ENCODE measurements at regions not wholly inside any gene's neighbourhood (a gene's known extent, or its start where the extent isn't known, plus 50 kb on each side); places are given as distances from the start of the nearest gene placed in this dataset.
"Not testable (repeated sequence)": the region's sequence is repeated elsewhere in the genome, so short reads cannot be mapped to it uniquely, and the experiment has no call there.

- Histone ChIP-seq H3K27me3 (ENCODE audit: control insufficient read depth in 2 of 2, insufficient read depth in 1 of 2, low read length in 1 of 2) (no peaks in the 10 kb centered on the region), H3K36me3 (ENCODE audit: control insufficient read depth in 2 of 2, insufficient read depth in 2 of 2, low read length in 1 of 2) (no peaks in the 10 kb centered on the region), H3K9me3 (ENCODE audit: control insufficient read depth in 2 of 2, insufficient read depth in 1 of 2, low read length in 1 of 2) (peaks cover 2 to 37% of the 10 kb centered on the region in 2 donors), H3K4me3 (ENCODE audit: low read length in 2 of 2) (no peak overlapping the region), H3K27ac (ENCODE audit: low read depth in 1 of 2, low read length in 1 of 2) (no peak overlapping the region), H3K4me1 (ENCODE audit: control insufficient read depth in 2 of 2, insufficient read depth in 2 of 2, low read length in 2 of 2) (no peaks in the 10 kb centered on the region)
- WGBS: 92% methylated on average over 16 of the region's 16 CpGs
- DNase-seq (ENCODE audit: low read depth in 6 of 9, low spot score in 9 of 9): no peak
These were observed 486.7 kb upstream of the SALL3 start for GRCh38 chr18:78492813-78493371.

DNA sequence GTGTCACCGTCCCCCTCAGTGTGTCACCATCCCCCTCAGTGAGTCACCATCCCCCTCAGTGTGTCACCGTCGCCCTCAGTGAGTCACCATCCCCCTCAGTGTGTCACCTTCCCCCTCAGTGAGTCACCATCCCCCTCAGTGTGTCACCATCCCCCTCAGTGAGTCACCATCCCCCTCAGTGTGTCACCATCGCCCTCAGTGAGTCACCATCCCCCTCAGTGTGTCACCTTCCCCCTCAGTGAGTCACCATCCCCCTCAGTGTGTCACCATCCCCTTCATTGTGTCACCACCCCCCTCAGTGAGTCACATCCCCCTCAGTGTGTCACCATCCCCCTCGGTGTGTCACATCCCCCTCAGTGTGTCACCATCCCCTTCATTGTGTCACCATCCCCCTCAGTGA is 486.1 kb upstream of the SALL3 start:
- not testable (repeated sequence) for H3K4me1 ChIP-seq (ENCODE audit: control insufficient read depth in 2 of 2, insufficient read depth in 2 of 2, low read length in 2 of 2); DNase-seq (ENCODE audit: low read depth in 6 of 9, low spot score in 9 of 9); H3K27me3 ChIP-seq (ENCODE audit: control insufficient read depth in 2 of 2, insufficient read depth in 1 of 2, low read length in 1 of 2); H3K4me3 ChIP-seq (ENCODE audit: low read length in 2 of 2); H3K36me3 ChIP-seq (ENCODE audit: control insufficient read depth in 2 of 2, insufficient read depth in 2 of 2, low read length in 1 of 2); H3K27ac ChIP-seq (ENCODE audit: low read depth in 1 of 2, low read length in 1 of 2)
- peaks cover 2 to 42% of the 10 kb centered on the region in 2 donors for H3K9me3 ChIP-seq (ENCODE audit: control insufficient read depth in 2 of 2, insufficient read depth in 1 of 2, low read length in 1 of 2)
- WGBS: 49% methylated on average over 5 of the region's 5 CpGs

GRCh38 chr18:78494204-78495085 is 485.2 kb upstream of the SALL3 start:
- H3K4me1 ChIP-seq (ENCODE audit: control insufficient read depth in 2 of 2, insufficient read depth in 2 of 2, low read length in 2 of 2): no peaks in the 10 kb centered on the region
- no peak overlapping the region for H3K4me3 ChIP-seq (ENCODE audit: low read length in 2 of 2)
- peaks cover 2 to 42% of the 10 kb centered on the region in 2 donors for H3K9me3 ChIP-seq (ENCODE audit: control insufficient read depth in 2 of 2, insufficient read depth in 1 of 2, low read length in 1 of 2)
- no peak overlapping the region for H3K27ac ChIP-seq (ENCODE audit: low read depth in 1 of 2, low read length in 1 of 2)
- H3K27me3 ChIP-seq (ENCODE audit: control insufficient read depth in 2 of 2, insufficient read depth in 1 of 2, low read length in 1 of 2): no peaks in the 10 kb centered on the region
- H3K36me3 ChIP-seq (ENCODE audit: control insufficient read depth in 2 of 2, insufficient read depth in 2 of 2, low read length in 1 of 2): no peaks in the 10 kb centered on the region
- no peak for DNase-seq (ENCODE audit: low read depth in 6 of 9, low spot score in 9 of 9)
- WGBS: 92% methylated on average over 22 of the region's 22 CpGs

GRCh38 chr18:78495550-78495949 is 484.1 kb upstream of the SALL3 start:
- Histone ChIP-seq H3K4me1 (ENCODE audit: control insufficient read depth in 2 of 2, insufficient read depth in 2 of 2, low read length in 2 of 2) (no peaks in the 10 kb centered on the region), H3K27me3 (ENCODE audit: control insufficient read depth in 2 of 2, insufficient read depth in 1 of 2, low read length in 1 of 2) (no peaks in the 10 kb centered on the region), H3K9me3 (ENCODE audit: control insufficient read depth in 2 of 2, insufficient read depth in 1 of 2, low read length in 1 of 2) (peaks cover 4 to 45% of the 10 kb centered on the region in 2 donors), H3K4me3 (ENCODE audit: low read length in 2 of 2) (no peak overlapping the region), H3K36me3 (ENCODE audit: control insufficient read depth in 2 of 2, insufficient read depth in 2 of 2, low read length in 1 of 2) (no peaks in the 10 kb centered on the region), H3K27ac (ENCODE audit: low read depth in 1 of 2, low read length in 1 of 2) (no peak overlapping the region)
- 96% methylated on average over 14 of the region's 14 CpGs for WGBS
- DNase-seq (ENCODE audit: low read depth in 6 of 9, low spot score in 9 of 9): no peak

DNA sequence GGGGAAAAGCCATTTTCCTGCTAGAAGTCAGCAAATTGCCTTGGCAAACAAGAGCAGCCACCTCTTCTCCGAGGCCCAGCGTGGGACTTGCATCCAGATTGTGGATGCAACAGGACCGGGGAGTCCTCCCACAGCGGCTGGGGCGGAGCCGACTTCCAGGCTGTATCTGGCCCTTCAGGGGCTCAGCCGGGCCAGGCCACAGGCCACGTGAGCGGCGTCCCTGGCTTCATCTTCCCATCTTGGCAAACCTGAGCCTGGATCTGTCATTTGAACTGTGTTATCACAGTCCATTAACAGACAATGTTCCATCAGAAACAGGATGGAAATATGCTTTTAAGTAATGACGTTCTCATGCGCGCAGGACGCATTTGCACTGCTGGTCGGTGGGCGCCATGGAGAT is 483.5 kb upstream of the SALL3 start:
- no peak overlapping the region for H3K4me3 ChIP-seq (ENCODE audit: low read length in 2 of 2)
- WGBS: 91% methylated on average over 16 of the region's 16 CpGs
- no peak overlapping the region for H3K27ac ChIP-seq (ENCODE audit: low read depth in 1 of 2, low read length in 1 of 2)
- no peak for DNase-seq (ENCODE audit: low read depth in 6 of 9, low spot score in 9 of 9)
- H3K4me1 ChIP-seq (ENCODE audit: control insufficient read depth in 2 of 2, insufficient read depth in 2 of 2, low read length in 2 of 2): no peaks in the 10 kb centered on the region
- no peaks in the 10 kb centered on the region for H3K36me3 ChIP-seq (ENCODE audit: control insufficient read depth in 2 of 2, insufficient read depth in 2 of 2, low read length in 1 of 2)
- peaks cover 4 to 48% of the 10 kb centered on the region in 2 donors for H3K9me3 ChIP-seq (ENCODE audit: control insufficient read depth in 2 of 2, insufficient read depth in 1 of 2, low read length in 1 of 2)
- no peaks in the 10 kb centered on the region for H3K27me3 ChIP-seq (ENCODE audit: control insufficient read depth in 2 of 2, insufficient read depth in 1 of 2, low read length in 1 of 2)

DNA sequence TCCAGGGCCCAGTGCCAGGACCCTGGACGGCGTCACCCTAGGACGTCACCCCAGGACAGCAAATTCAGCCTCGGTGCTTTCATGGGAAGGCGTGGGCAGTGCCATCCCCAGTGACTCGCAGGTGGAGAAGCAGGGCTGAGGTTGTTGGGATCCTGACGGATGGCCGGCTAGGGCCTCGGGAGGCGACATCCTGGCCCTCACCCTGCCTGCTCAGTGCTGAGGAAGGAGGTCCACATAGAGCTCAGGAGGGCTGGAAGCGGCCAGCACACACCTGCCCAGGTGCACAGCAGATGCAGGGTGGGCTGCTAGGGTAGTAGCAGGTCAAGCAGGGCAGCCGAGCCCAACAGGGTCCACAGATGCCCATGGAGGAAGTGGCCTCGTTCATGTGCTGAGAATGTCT is 482.0 kb upstream of the SALL3 start:
- no peak overlapping the region for H3K4me3 ChIP-seq (ENCODE audit: low read length in 2 of 2)
- no peaks in the 10 kb centered on the region for H3K36me3 ChIP-seq (ENCODE audit: control insufficient read depth in 2 of 2, insufficient read depth in 2 of 2, low read length in 1 of 2)
- H3K27me3 ChIP-seq (ENCODE audit: control insufficient read depth in 2 of 2, insufficient read depth in 1 of 2, low read length in 1 of 2): no peaks in the 10 kb centered on the region
- 88% methylated on average over 13 of the region's 13 CpGs for WGBS
- H3K27ac ChIP-seq (ENCODE audit: low read depth in 1 of 2, low read length in 1 of 2): no peak overlapping the region
- DNase-seq (ENCODE audit: low read depth in 6 of 9, low spot score in 9 of 9): no peak
- no peaks in the 10 kb centered on the region for H3K4me1 ChIP-seq (ENCODE audit: control insufficient read depth in 2 of 2, insufficient read depth in 2 of 2, low read length in 2 of 2)
- peaks cover 4 to 50% of the 10 kb centered on the region in 2 donors for H3K9me3 ChIP-seq (ENCODE audit: control insufficient read depth in 2 of 2, insufficient read depth in 1 of 2, low read length in 1 of 2)

DNA sequence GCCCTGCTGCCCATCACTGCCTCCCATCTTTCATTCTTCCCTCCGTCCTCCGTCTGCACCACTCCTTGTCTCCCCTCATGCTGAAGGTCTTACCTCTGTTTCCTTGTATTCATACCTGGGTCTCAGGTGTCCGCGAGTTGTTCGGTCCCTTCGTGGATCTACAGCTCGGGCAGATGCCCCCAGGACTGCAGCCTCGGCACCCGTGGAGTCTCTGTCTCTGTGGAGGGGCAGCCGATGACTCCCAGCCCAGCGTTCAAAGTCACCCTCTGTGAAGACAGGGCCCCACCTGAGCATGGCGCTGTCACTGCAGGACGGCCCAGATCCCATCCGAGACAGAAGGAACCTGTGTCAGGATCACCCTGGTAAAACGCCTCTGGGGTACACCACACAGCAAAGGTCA is 480.0 kb upstream of the SALL3 start:
- Histone ChIP-seq H3K36me3 (ENCODE audit: control insufficient read depth in 2 of 2, insufficient read depth in 2 of 2, low read length in 1 of 2) (no peaks in the 10 kb centered on the region), H3K27ac (ENCODE audit: low read depth in 1 of 2, low read length in 1 of 2) (no peak overlapping the region), H3K27me3 (ENCODE audit: control insufficient read depth in 2 of 2, insufficient read depth in 1 of 2, low read length in 1 of 2) (no peaks in the 10 kb centered on the region), H3K4me3 (ENCODE audit: low read length in 2 of 2) (no peak overlapping the region), H3K4me1 (ENCODE audit: control insufficient read depth in 2 of 2, insufficient read depth in 2 of 2, low read length in 2 of 2) (no peaks in the 10 kb centered on the region), H3K9me3 (ENCODE audit: control insufficient read depth in 2 of 2, insufficient read depth in 1 of 2, low read length in 1 of 2) (peaks cover 5 to 47% of the 10 kb centered on the region in 2 donors)
- 94% methylated on average over 15 of the region's 15 CpGs for WGBS
- no peak for DNase-seq (ENCODE audit: low read depth in 6 of 9, low spot score in 9 of 9)

DNA sequence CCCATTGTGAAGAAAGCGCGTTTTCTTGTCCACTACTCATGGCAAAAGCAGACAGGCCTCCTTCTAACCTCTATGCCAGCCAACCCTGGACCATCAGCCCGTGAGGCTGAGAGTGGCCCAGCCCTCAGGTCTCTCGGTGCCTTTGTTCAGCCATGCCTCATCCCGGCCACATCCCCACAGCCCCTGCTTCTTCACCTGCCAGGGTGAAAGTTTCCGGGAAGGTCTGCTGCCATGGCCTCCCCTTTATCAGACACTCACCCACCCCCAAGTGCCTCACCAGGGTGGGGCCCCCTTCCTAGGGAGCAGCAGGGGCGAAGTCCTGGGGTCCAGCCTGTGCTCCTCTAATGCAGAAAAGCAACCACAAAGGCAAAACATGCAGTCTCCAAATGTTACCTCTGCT is 478.4 kb upstream of the SALL3 start:
- Histone ChIP-seq H3K27ac (ENCODE audit: low read depth in 1 of 2, low read length in 1 of 2) (no peak overlapping the region), H3K27me3 (ENCODE audit: control insufficient read depth in 2 of 2, insufficient read depth in 1 of 2, low read length in 1 of 2) (no peaks in the 10 kb centered on the region), H3K4me3 (ENCODE audit: low read length in 2 of 2) (no peak overlapping the region), H3K9me3 (ENCODE audit: control insufficient read depth in 2 of 2, insufficient read depth in 1 of 2, low read length in 1 of 2) (peaks cover 3 to 37% of the 10 kb centered on the region in 2 donors), H3K36me3 (ENCODE audit: control insufficient read depth in 2 of 2, insufficient read depth in 2 of 2, low read length in 1 of 2) (no peaks in the 10 kb centered on the region), H3K4me1 (ENCODE audit: control insufficient read depth in 2 of 2, insufficient read depth in 2 of 2, low read length in 2 of 2) (no peaks in the 10 kb centered on the region)
- WGBS: 94% methylated on average over 7 of the region's 7 CpGs
- no peak for DNase-seq (ENCODE audit: low read depth in 6 of 9, low spot score in 9 of 9)

- WGBS: 98% methylated on average over 15 of the region's 15 CpGs
- H3K27ac ChIP-seq (ENCODE audit: low read depth in 1 of 2, low read length in 1 of 2): no peak overlapping the region
- no peak for DNase-seq (ENCODE audit: low read depth in 6 of 9, low spot score in 9 of 9)
- peaks cover 3 to 30% of the 10 kb centered on the region in 2 donors for H3K9me3 ChIP-seq (ENCODE audit: control insufficient read depth in 2 of 2, insufficient read depth in 1 of 2, low read length in 1 of 2)
- no peaks in the 10 kb centered on the region for H3K4me1 ChIP-seq (ENCODE audit: control insufficient read depth in 2 of 2, insufficient read depth in 2 of 2, low read length in 2 of 2)
- no peak overlapping the region for H3K4me3 ChIP-seq (ENCODE audit: low read length in 2 of 2)
- H3K27me3 ChIP-seq (ENCODE audit: control insufficient read depth in 2 of 2, insufficient read depth in 1 of 2, low read length in 1 of 2): no peaks in the 10 kb centered on the region
- no peaks in the 10 kb centered on the region for H3K36me3 ChIP-seq (ENCODE audit: control insufficient read depth in 2 of 2, insufficient read depth in 2 of 2, low read length in 1 of 2)
These were observed 476.5 kb upstream of the SALL3 start for GRCh38 chr18:78503129-78503528.

Data from thymus (tissue), 11 donors.